ENCODE measurements at regions not wholly inside any gene's neighbourhood (a gene's known extent, or its start where the extent isn't known, plus 50 kb on each side); places are given as distances from the start of the nearest gene placed in this dataset.
"Not testable (repeated sequence)": the region's sequence is repeated elsewhere in the genome, so short reads cannot be mapped to it uniquely, and the experiment has no call there.

- POLR2A ChIA-PET: no interaction called here
- TF ChIP-seq NFRKB (IDR thresholded peaks at IDR 0.05) (no peak), FOXM1 (IDR thresholded peaks at IDR 0.05; ENCODE audit: borderline replicate concordance) (no peak), SUZ12 (IDR thresholded peaks at IDR 0.05) (no peak), SP1 (IDR thresholded peaks at IDR 0.05) (no peak), ELF4 (IDR thresholded peaks at IDR 0.05) (no peak), L3MBTL2 (conservative IDR thresholded peaks at IDR 0.05) (no peak), HDGF (IDR thresholded peaks at IDR 0.05; ENCODE audit: borderline replicate concordance) (no peak), ZNF384 (IDR thresholded peaks at IDR 0.05) (no peak)
- CTCF ChIA-PET: no interaction called here
- DNase-seq (ENCODE audit: extremely low spot score): no peak
Observed at GRCh38 chrX:460823-461640, 74.3 kb upstream of the PPP2R3B start.

- POLR2A ChIA-PET: no interaction called here
- DNase-seq (ENCODE audit: extremely low spot score): no peak
- CTCF ChIA-PET: no interaction called here
- TF ChIP-seq FOXM1 (IDR thresholded peaks at IDR 0.05; ENCODE audit: borderline replicate concordance) (no peak), LEF1 (IDR thresholded peaks at IDR 0.05; ENCODE audit: borderline replicate concordance) (no peak), FOXA1 (IDR thresholded peaks at IDR 0.05) (no peak), ZNF384 (IDR thresholded peaks at IDR 0.05) (no peak), HDGF (IDR thresholded peaks at IDR 0.05; ENCODE audit: borderline replicate concordance) (no peak), ARNT (IDR thresholded peaks at IDR 0.05) (no peak), L3MBTL2 (conservative IDR thresholded peaks at IDR 0.05) (no peak), FOXK2 (IDR thresholded peaks at IDR 0.05) (no peak)
Observed at GRCh38 chrX:462853-463252, 76.1 kb upstream of the PPP2R3B start.

GRCh38 chrX:465418-466215, 78.9 kb upstream of the PPP2R3B start:
- POLR2A ChIA-PET: no interaction called here
- DNase-seq (ENCODE audit: extremely low spot score): no peak
- TF ChIP-seq CTBP1 (IDR thresholded peaks at IDR 0.05; ENCODE audit: borderline replicate concordance): no peak
- no peak for TF ChIP-seq ZNF384 (IDR thresholded peaks at IDR 0.05)
- TF ChIP-seq FOXA1 (IDR thresholded peaks at IDR 0.05): no peak
- TF ChIP-seq TARDBP (IDR thresholded peaks at IDR 0.05): no peak
- no peak for TF ChIP-seq FOXK2 (IDR thresholded peaks at IDR 0.05)
- TF ChIP-seq HDGF (IDR thresholded peaks at IDR 0.05; ENCODE audit: borderline replicate concordance): no peak
- no peak for TF ChIP-seq SP1 (IDR thresholded peaks at IDR 0.05)
- no peak for TF ChIP-seq ARNT (IDR thresholded peaks at IDR 0.05)
- TF ChIP-seq PKNOX1 (IDR thresholded peaks at IDR 0.05): no peak
- TF ChIP-seq ELF4 (IDR thresholded peaks at IDR 0.05): no peak
- TF ChIP-seq L3MBTL2 (conservative IDR thresholded peaks at IDR 0.05): no peak
- no peak for TF ChIP-seq BHLHE40 (IDR thresholded peaks at IDR 0.05; ENCODE audit: borderline replicate concordance)
- TF ChIP-seq SUZ12 (IDR thresholded peaks at IDR 0.05): no peak
- no peak for TF ChIP-seq FOXM1 (IDR thresholded peaks at IDR 0.05; ENCODE audit: borderline replicate concordance)
- no peak for TF ChIP-seq NFRKB (IDR thresholded peaks at IDR 0.05)
- CTCF ChIA-PET: no interaction called here

- POLR2A ChIA-PET; CTCF ChIA-PET; DNase-seq (ENCODE audit: extremely low spot score): not testable (repeated sequence)
Observed at GRCh38 chrX:466836-467235, 80.1 kb upstream of the PPP2R3B start.

- CTCF ChIA-PET; POLR2A ChIA-PET; DNase-seq (ENCODE audit: extremely low spot score): not testable (repeated sequence)
Observed at GRCh38 chrX:467686-468085, 81.0 kb upstream of the PPP2R3B start.

GRCh38 chrX:468979-469378, 82.3 kb upstream of the PPP2R3B start:
- DNase-seq (ENCODE audit: extremely low spot score): no peak
- CTCF ChIA-PET: no interaction called here
- POLR2A ChIA-PET: no interaction called here
- TF ChIP-seq NFRKB (IDR thresholded peaks at IDR 0.05) (no peak), SUZ12 (IDR thresholded peaks at IDR 0.05) (no peak), BHLHE40 (IDR thresholded peaks at IDR 0.05; ENCODE audit: borderline replicate concordance) (no peak), HDGF (IDR thresholded peaks at IDR 0.05; ENCODE audit: borderline replicate concordance) (no peak), SP1 (IDR thresholded peaks at IDR 0.05) (no peak), FOXA1 (IDR thresholded peaks at IDR 0.05) (no peak), ZNF384 (IDR thresholded peaks at IDR 0.05) (no peak), ELF4 (IDR thresholded peaks at IDR 0.05) (no peak), LEF1 (IDR thresholded peaks at IDR 0.05; ENCODE audit: borderline replicate concordance) (no peak), FOXM1 (IDR thresholded peaks at IDR 0.05; ENCODE audit: borderline replicate concordance) (no peak), FOXK2 (IDR thresholded peaks at IDR 0.05) (no peak), L3MBTL2 (conservative IDR thresholded peaks at IDR 0.05) (no peak), ARNT (IDR thresholded peaks at IDR 0.05) (no peak), CTBP1 (IDR thresholded peaks at IDR 0.05; ENCODE audit: borderline replicate concordance) (no peak), PKNOX1 (IDR thresholded peaks at IDR 0.05) (no peak), TARDBP (IDR thresholded peaks at IDR 0.05) (no peak)

- CTCF ChIA-PET: no interaction called here
- DNase-seq (ENCODE audit: extremely low spot score): no peak
- TF ChIP-seq CTBP1 (IDR thresholded peaks at IDR 0.05; ENCODE audit: borderline replicate concordance): no peak
- TF ChIP-seq ZNF384 (IDR thresholded peaks at IDR 0.05): no peak
- no peak for TF ChIP-seq HDGF (IDR thresholded peaks at IDR 0.05; ENCODE audit: borderline replicate concordance)
- no peak for TF ChIP-seq SUZ12 (IDR thresholded peaks at IDR 0.05)
- no peak for TF ChIP-seq SP1 (IDR thresholded peaks at IDR 0.05)
- TF ChIP-seq FOXM1 (IDR thresholded peaks at IDR 0.05; ENCODE audit: borderline replicate concordance): no peak
- no peak for TF ChIP-seq NFRKB (IDR thresholded peaks at IDR 0.05)
- POLR2A ChIA-PET: no interaction called here
Observed at GRCh38 chrX:470686-471085, 84.0 kb upstream of the PPP2R3B start.

Measured in HEK293T (cell line).